H1 (cell line): ENCODE measurements at regions not wholly inside any gene's neighbourhood (a gene's known extent, or its start where the extent isn't known, plus 50 kb on each side); places are given as distances from the start of the nearest gene placed in this dataset.

Source experiments
- JUND ChIP-seq: IDR thresholded peaks from 2 replicates; pipeline ENCODE4 v1.6.1; 2011; ENCODE audit warnings: mild to moderate bottlenecking, improper control_type of control experiment, low read length
- RAD21 ChIP-seq, 2 experiments: IDR thresholded peaks in 1 of 2; conservative IDR thresholded peaks in 1 of 2; 2 replicates each; pipeline ENCODE4 v1.6.1; 2011; ENCODE audit warnings: low read depth in 2 of 2, low read length in 2 of 2, improper control_type of control experiment in 1 of 2, inconsistent platforms in 1 of 2, mild to moderate bottlenecking in 1 of 2, moderate library complexity in 1 of 2
- YY1 ChIP-seq: IDR thresholded peaks from 2 replicates; pipeline ENCODE4 v1.6.1; 2011; ENCODE audit warnings: low read depth, mild to moderate bottlenecking, low read length

- TF ChIP-seq RAD21 (IDR thresholded peaks at IDR 0.05 in 1 of 2, conservative IDR thresholded peaks at IDR 0.05 in 1 of 2; ENCODE audit: low read depth in 2 of 2, low read length in 2 of 2) = no peak
- no peak for TF ChIP-seq JUND
- no peak for TF ChIP-seq YY1
Observed at GRCh38 chr1:170604065-170604464, 59.9 kb upstream of the PRRX1 start.
